K562 (cell line): ENCODE measurements at regions not wholly inside any gene's neighbourhood (a gene's known extent, or its start where the extent isn't known, plus 50 kb on each side); places are given as distances from the start of the nearest gene placed in this dataset.

Source experiments
- ATAC-seq: fragments of 200-7000 bp; cut with Tn5 transposase; 3 replicates; pipeline ENCODE4 v1.9.1; 2020; ENCODE audit warnings: moderate library complexity
- BruUV-seq: library from RNA; stranded (reverse); fragments of 400-500 nt; replicated peaks from 2 replicates; lab custom pipeline; 2021; lab: Mats Ljungman, UMichigan
- CTCF ChIA-PET: fragments of 300-600 bp; formaldehyde crosslinking; extraction: SDS; loops from one replicate; lab custom pipeline; 2021; ENCODE audit warnings: low intra/inter-chr PET ratio; lab: Yijun Ruan, JAX
- POLR2A ChIA-PET: fragments of 300-600, 350-650 bp; sonication (Branson Sonifier 250); formaldehyde crosslinking; extraction: SDS; loops from one replicate; lab custom pipeline; 2021; ENCODE audit warnings: antibody characterized with exemption, inconsistent platforms; lab: Yijun Ruan, JAX
- DNase-seq, 4 experiments: peaks; one replicate each; pipeline versions ENCODE4 v3.0.0 to v3.0.0-alpha.2; 2011 to 2018; ENCODE audit warnings: low spot score in 3 of 4, mixed read lengths in 3 of 4; ENCODE audit errors: extremely low read depth in 1 of 4
- FAIRE-seq: peaks from 2 replicates; lab custom pipeline; 2011; peaks lifted over from hg19 to GRCh38; lab: Jason Lieb, UNC
- H2AFZ ChIP-seq: 2 replicates; pipeline ENCODE4 v1.6.0; 2011; ENCODE audit warnings: low read depth, low read length, control low read depth, inconsistent platforms
- H3K27ac ChIP-seq: fragments of 200-600 bp; 3 replicates; pipeline ENCODE4 v1.8.0; 2011; ENCODE audit warnings: low read depth, mild to moderate bottlenecking, control low read depth, inconsistent platforms, low read length, moderate library complexity, mixed read lengths; ENCODE audit errors: extremely low read depth
- H3K27me3 ChIP-seq, 2 experiments: fragments of 300-600 bp in 1 of 2; 2 replicates in 1 of 2; 3 replicates in 1 of 2; pipeline versions ENCODE4 v1.6.0 to v1.8.0; 2011; ENCODE audit warnings: inconsistent platforms in 2 of 2, low read length in 2 of 2, mild to moderate bottlenecking in 1 of 2, mixed read lengths in 1 of 2, moderate library complexity in 1 of 2; ENCODE audit not compliant: control insufficient read depth in 2 of 2, insufficient read depth in 2 of 2
- H3K36me3 ChIP-seq: fragments of 300-600 bp; 3 replicates; pipeline ENCODE4 v1.8.0; 2011; ENCODE audit warnings: mild to moderate bottlenecking, low read length, inconsistent platforms; ENCODE audit not compliant: control insufficient read depth, insufficient read depth
- H3K4me1 ChIP-seq, 2 experiments: fragments of 200-600 bp in 1 of 2; replicated peaks in 1 of 2; 2 replicates in 1 of 2; 3 replicates in 1 of 2; pipeline versions ENCODE4 v1.5.1 to v1.8.0; 2011; ENCODE audit warnings: inconsistent platforms in 2 of 2, low read length in 2 of 2, mild to moderate bottlenecking in 1 of 2, mixed read lengths in 1 of 2, moderate library complexity in 1 of 2; ENCODE audit not compliant: control insufficient read depth in 2 of 2, insufficient read depth in 2 of 2
- H3K4me2 ChIP-seq: 2 replicates; pipeline ENCODE4 v1.6.1; 2011; ENCODE audit warnings: low read length, control low read depth, inconsistent platforms, mixed read lengths; ENCODE audit not compliant: insufficient read depth
- H3K4me3 ChIP-seq: fragments of 200-600 bp; sonication (generic), shearing (Covaris generic); 2 replicates; pipeline ENCODE4 v1.5.1; 2016; ENCODE audit warnings: control low read depth, inconsistent platforms
- H3K79me2 ChIP-seq: fragments of 200-600 bp; 3 replicates; pipeline ENCODE4 v1.8.0; 2011; ENCODE audit warnings: low read length, inconsistent platforms; ENCODE audit not compliant: control insufficient read depth, insufficient read depth
- H3K9ac ChIP-seq, 2 experiments: 2 replicates each; pipeline versions ENCODE4 v1.6.0 to v1.6.1; 2011; ENCODE audit warnings: low read depth in 2 of 2, low read length in 2 of 2, control low read depth in 1 of 2, inconsistent platforms in 1 of 2, mild to moderate bottlenecking in 1 of 2, mixed read lengths in 1 of 2; ENCODE audit not compliant: insufficient read depth in 1 of 2
- H3K9me1 ChIP-seq: one replicate; pipeline ENCODE4 v1.6.0; 2011; ENCODE audit warnings: inconsistent platforms, mild to moderate bottlenecking, low read length, moderate library complexity; ENCODE audit not compliant: control insufficient read depth, insufficient read depth
- H3K9me3 ChIP-seq: replicated peaks from 2 replicates; pipeline ENCODE4 v1.5.1; 2011; ENCODE audit warnings: low read depth, low read length, inconsistent platforms; ENCODE audit not compliant: control insufficient read depth, insufficient read depth
- H4K20me1 ChIP-seq: replicated peaks from 2 replicates; pipeline ENCODE4 v1.6.1; 2011; ENCODE audit warnings: low read length, inconsistent platforms, mixed read lengths; ENCODE audit not compliant: control insufficient read depth, insufficient read depth
- ARHGAP35 ChIP-seq: fragments of 450-650 bp; IDR thresholded peaks from 2 replicates; pipeline ENCODE4 v1.6.1; 2018; ENCODE audit not compliant: partially characterized antibody
- CBX8 ChIP-seq: fragments of 200-600 bp; sonication (generic); IDR thresholded peaks from 2 replicates; pipeline ENCODE4 v1.6.1; 2012; ENCODE audit warnings: borderline replicate concordance, mixed run types, low read depth, mild to moderate bottlenecking, moderate library complexity, mixed read lengths, low read length, control low read depth, inconsistent platforms; ENCODE audit not compliant: poor library complexity, severe bottlenecking; ENCODE audit errors: extremely low read depth
- CCNT2 ChIP-seq: IDR thresholded peaks from 2 replicates; pipeline ENCODE4 v1.6.1; 2011; ENCODE audit warnings: borderline replicate concordance, low read depth, mild to moderate bottlenecking, moderate library complexity, mixed read lengths, low read length; ENCODE audit not compliant: insufficient read length; ENCODE audit errors: extremely low read depth
- KAT7 ChIP-seq: sonication (generic); formaldehyde crosslinking; IDR thresholded peaks from 2 replicates; pipeline ENCODE4 v1.8.0; 2022; ENCODE audit warnings: missing genetic modification reagents, mild to moderate bottlenecking, borderline replicate concordance
- KLF10 ChIP-seq: fragments of 250-450 bp; sonication (Bioruptor Pico); IDR thresholded peaks from 2 replicates; pipeline ENCODE4 v1.6.1; 2021; ENCODE audit warnings: matching md5 sums
- MTF1 ChIP-seq: fragments of 250-450 bp; sonication (Bioruptor Pico); IDR thresholded peaks from 2 replicates; pipeline ENCODE4 v1.9.0; 2021; ENCODE audit warnings: moderate library complexity, mild to moderate bottlenecking, inconsistent platforms, borderline replicate concordance
- NCOA2 ChIP-seq, 2 experiments: fragments of 450-650 bp; IDR thresholded peaks; 2 replicates each; pipeline ENCODE4 v1.6.1; 2018; ENCODE audit warnings: mild to moderate bottlenecking in 2 of 2, moderate library complexity in 1 of 2; ENCODE audit not compliant: partially characterized antibody in 2 of 2
- RFX5 ChIP-seq: IDR thresholded peaks from 2 replicates; pipeline ENCODE4 v1.6.1; 2011; ENCODE audit warnings: low read depth, mild to moderate bottlenecking, improper control_type of control experiment, low read length
- TAF1 ChIP-seq: IDR thresholded peaks from 2 replicates; pipeline ENCODE4 v1.6.1; 2011; ENCODE audit warnings: mild to moderate bottlenecking, low read length, moderate library complexity; ENCODE audit not compliant: insufficient read depth, control insufficient read depth, severe bottlenecking; ENCODE audit errors: extremely low read depth
- TBL1XR1 ChIP-seq, 2 experiments: IDR thresholded peaks; 2 replicates each; pipeline ENCODE4 v1.6.1; 2012; ENCODE audit warnings: improper control_type of control experiment in 2 of 2, low read length in 2 of 2, mild to moderate bottlenecking in 1 of 2
- TRIM28 ChIP-seq: fragments of 450-650 bp; IDR thresholded peaks from 2 replicates; pipeline ENCODE4 v1.6.1; 2017
- ZNF3 ChIP-seq: fragments of 250-450 bp; sonication (Bioruptor Pico); IDR thresholded peaks from 2 replicates; pipeline ENCODE4 v1.5.0; 2021; ENCODE audit warnings: mild to moderate bottlenecking, moderate library complexity
- WGBS: fragments of 100-300 bp; shearing (Covaris generic); methylation state at CpG from one replicate; pipeline ENCODE4 v1.1.6; 2016; ENCODE audit warnings: low coverage, mixed read lengths; ENCODE audit not compliant: insufficient coverage; ENCODE audit errors: missing lambda C conversion rate; 5-methylcytosine and 5-hydroxymethylcytosine counted together
- in situ Hi-C: fragments of 300-500 bp; cut with MboI; formaldehyde crosslinking; loops from 4 replicates; pipeline ENCODE4 v1.15.0; 2018; ENCODE audit warnings: inconsistent platforms, mixed read lengths
- intact Hi-C: fragments of 100-400 bp; cut with micrococcal nuclease; formaldehyde crosslinking; loops from 2 replicates; pipeline ENCODE4 v1.14.2; 2022
- TF ChIP-seq, protein P1 (sequence below): sonication (generic); formaldehyde crosslinking; IDR thresholded peaks from 2 replicates; pipeline ENCODE4 v1.8.1; 2023; ENCODE audit warnings: mild to moderate bottlenecking, missing genetic modification reagents
- TF ChIP-seq, protein P2 (sequence below): sonication (generic); formaldehyde crosslinking; IDR thresholded peaks from 2 replicates; pipeline ENCODE4 v1.8.1; 2022; ENCODE audit warnings: missing genetic modification reagents

GRCh38 chr2:217512728-217513127 is 490.1 kb downstream of the TNS1 start (continued):
- TF ChIP-seq MTF1, result no peak
- TF ChIP-seq, all 486 proteins: peak for 0

DNA sequence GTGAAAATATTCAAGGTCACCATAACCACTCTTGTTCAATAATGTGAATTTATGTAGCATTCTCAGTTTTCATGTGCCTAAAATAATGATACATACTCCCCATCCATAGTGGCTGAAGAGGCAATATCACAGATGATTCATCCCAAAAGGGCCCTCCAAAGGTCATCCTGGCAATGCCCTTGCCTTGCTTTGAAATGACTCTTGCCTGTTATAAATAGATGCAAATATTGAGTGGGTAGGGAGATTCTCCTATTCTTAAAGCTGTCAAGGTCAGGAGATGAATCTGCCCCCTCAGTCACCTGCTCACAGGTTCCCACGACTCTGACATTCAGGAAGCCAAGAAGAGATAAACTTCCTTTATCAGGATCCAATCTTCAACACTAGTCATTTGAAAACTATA is 490.5 kb downstream of the TNS1 start:
- H3K9ac ChIP-seq, result no peak overlapping the region
- H3K9me1 ChIP-seq, result no peaks in the 10 kb centered on the region
- DNase-seq (no peak), ATAC-seq (no peak), FAIRE-seq (no peak)
- intact Hi-C loops, result loop anchor here (5.0 kb wide), 4 partner anchors 345 to 830 kb away; partner anchors contain the start of gene IGFBP5
- CTCF ChIA-PET, result interaction anchor here (1.2 kb wide), 1 partner anchor 202 kb away, joined by 3 read pairs; no protein-coding TSS in a partner anchor
- H4K20me1 ChIP-seq, result no peaks in the 10 kb centered on the region
- WGBS, result 0% methylated on average over 1 of the region's 1 CpG
- H2AFZ ChIP-seq, result no peak overlapping the region
- H3K4me2 ChIP-seq, result no peak overlapping the region
- H3K27me3 ChIP-seq, result no peaks in the 10 kb centered on the region
- no TSS peak for BruUV-seq
- H3K4me1 ChIP-seq, result no peaks in the 10 kb centered on the region
- POLR2A ChIA-PET, result no interaction called here
- no peaks in the 10 kb centered on the region for H3K79me2 ChIP-seq
- no peaks in the 10 kb centered on the region for H3K9me3 ChIP-seq
- no peak overlapping the region for H3K4me3 ChIP-seq
- no peaks in the 10 kb centered on the region for H3K36me3 ChIP-seq
- no peak overlapping the region for H3K27ac ChIP-seq
- in situ Hi-C loops, result loop anchor here (10.0 to 25.0 kb wide), 3 partner anchors 525 to 975 kb away; no protein-coding TSS in a partner anchor
- TF ChIP-seq RFX5, result no peak
- no peak for TF ChIP-seq ZNF3 (CRISPR knock-in tag)
- no peak for TF ChIP-seq KLF10
- no peak for TF ChIP-seq CCNT2
- no peak for TF ChIP-seq NCOA2 (IDR thresholded peaks at IDR 0.05; ENCODE audit: partially characterized antibody in 2 of 2)
- TF ChIP-seq ARHGAP35, result no peak
- no peak for TF ChIP-seq TAF1
- no peak for TF ChIP-seq CBX8
- no peak for TF ChIP-seq KAT7
- TF ChIP-seq TRIM28, result no peak
- TF ChIP-seq, protein P1, sequence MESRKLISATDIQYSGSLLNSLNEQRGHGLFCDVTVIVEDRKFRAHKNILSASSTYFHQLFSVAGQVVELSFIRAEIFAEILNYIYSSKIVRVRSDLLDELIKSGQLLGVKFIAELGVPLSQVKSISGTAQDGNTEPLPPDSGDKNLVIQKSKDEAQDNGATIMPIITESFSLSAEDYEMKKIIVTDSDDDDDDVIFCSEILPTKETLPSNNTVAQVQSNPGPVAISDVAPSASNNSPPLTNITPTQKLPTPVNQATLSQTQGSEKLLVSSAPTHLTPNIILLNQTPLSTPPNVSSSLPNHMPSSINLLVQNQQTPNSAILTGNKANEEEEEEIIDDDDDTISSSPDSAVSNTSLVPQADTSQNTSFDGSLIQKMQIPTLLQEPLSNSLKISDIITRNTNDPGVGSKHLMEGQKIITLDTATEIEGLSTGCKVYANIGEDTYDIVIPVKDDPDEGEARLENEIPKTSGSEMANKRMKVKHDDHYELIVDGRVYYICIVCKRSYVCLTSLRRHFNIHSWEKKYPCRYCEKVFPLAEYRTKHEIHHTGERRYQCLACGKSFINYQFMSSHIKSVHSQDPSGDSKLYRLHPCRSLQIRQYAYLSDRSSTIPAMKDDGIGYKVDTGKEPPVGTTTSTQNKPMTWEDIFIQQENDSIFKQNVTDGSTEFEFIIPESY (CRISPR knock-in tag), result no peak
- TF ChIP-seq, protein P2, sequence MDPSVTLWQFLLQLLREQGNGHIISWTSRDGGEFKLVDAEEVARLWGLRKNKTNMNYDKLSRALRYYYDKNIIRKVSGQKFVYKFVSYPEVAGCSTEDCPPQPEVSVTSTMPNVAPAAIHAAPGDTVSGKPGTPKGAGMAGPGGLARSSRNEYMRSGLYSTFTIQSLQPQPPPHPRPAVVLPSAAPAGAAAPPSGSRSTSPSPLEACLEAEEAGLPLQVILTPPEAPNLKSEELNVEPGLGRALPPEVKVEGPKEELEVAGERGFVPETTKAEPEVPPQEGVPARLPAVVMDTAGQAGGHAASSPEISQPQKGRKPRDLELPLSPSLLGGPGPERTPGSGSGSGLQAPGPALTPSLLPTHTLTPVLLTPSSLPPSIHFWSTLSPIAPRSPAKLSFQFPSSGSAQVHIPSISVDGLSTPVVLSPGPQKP (CRISPR knock-in tag), result no peak
- TF ChIP-seq TBL1XR1 (IDR thresholded peaks at IDR 0.05; ENCODE audit: low read length in 2 of 2), result no peak
